ENCODE measurements at regions not wholly inside any gene's neighbourhood (a gene's known extent, or its start where the extent isn't known, plus 50 kb on each side); places are given as distances from the start of the nearest gene placed in this dataset.

- 0% methylated on average over 2 of the region's 2 CpGs for WGBS (ENCODE audit: insufficient coverage, insufficient replicate concordance, low lambda C conversion rate, missing lambda C conversion rate)
- SMC1A ChIA-PET (ENCODE audit: uncharacterized antibody, unreplicated experiment): no interaction called here
- TF ChIP-seq ZNF207 (IDR thresholded peaks at IDR 0.05; ENCODE audit: borderline replicate concordance) (no peak), BACH1 (IDR thresholded peaks at IDR 0.05; ENCODE audit: borderline replicate concordance) (no peak), ATF2 (IDR thresholded peaks at IDR 0.05; ENCODE audit: low read length) (no peak), MEF2A (IDR thresholded peaks at IDR 0.05; ENCODE audit: insufficient read depth, low read depth, low read length) (no peak), EGR1 (IDR thresholded peaks at IDR 0.05; ENCODE audit: borderline replicate concordance in 1 of 2, low read depth in 2 of 2, low read length in 2 of 2) (no peak), STAT1 (conservative IDR thresholded peaks at IDR 0.05) (no peak), CHD1 (IDR thresholded peaks at IDR 0.05; ENCODE audit: low read depth, low read length) (no peak), SMC3 (IDR thresholded peaks at IDR 0.05; ENCODE audit: borderline replicate concordance, low read length) (no peak), MTA3 (IDR thresholded peaks at IDR 0.05; ENCODE audit: borderline replicate concordance, low read length) (no peak), FOXM1 (IDR thresholded peaks at IDR 0.05; ENCODE audit: low read depth, low read length) (no peak), TCF7 (IDR thresholded peaks at IDR 0.05; ENCODE audit: borderline replicate concordance) (no peak), HDGF (IDR thresholded peaks at IDR 0.05) (no peak), YBX1 (IDR thresholded peaks at IDR 0.05) (no peak), POLR2AphosphoS2 (IDR thresholded peaks at IDR 0.05; ENCODE audit: low read depth, low read length) (no peak), NR2F1 (conservative IDR thresholded peaks at IDR 0.05) (no peak), TAF1 (IDR thresholded peaks at IDR 0.05; ENCODE audit: borderline replicate concordance, low read depth, low read length) (no peak), PKNOX1 (IDR thresholded peaks at IDR 0.05) (no peak), WRNIP1 (IDR thresholded peaks at IDR 0.05; ENCODE audit: borderline replicate concordance, low read depth, low read length) (no peak), ZNF274 (IDR thresholded peaks at IDR 0.05; ENCODE audit: insufficient read depth, insufficient read length) (no peak), ZNF24 (IDR thresholded peaks at IDR 0.05) (no peak)
- Histone ChIP-seq H3K4me3 (no peak overlapping the region), H3K9ac (ENCODE audit: control insufficient read depth, insufficient read depth, low read length) (no peak overlapping the region), H4K20me1 (ENCODE audit: control insufficient read depth, insufficient read depth) (no peaks in the 10 kb centered on the region), H3K9me3 (replicated peaks; ENCODE audit: control insufficient read depth, insufficient read depth, low read length) (no peaks in the 10 kb centered on the region), H3K4me2 (ENCODE audit: control insufficient read depth, insufficient read depth) (no peak overlapping the region), H3K27me3 (replicated peaks in 1 of 2; ENCODE audit: control insufficient read depth in 2 of 2, insufficient read depth in 2 of 2, low read length in 1 of 2) (no peaks in the 10 kb centered on the region), H3K36me3 (ENCODE audit: control insufficient read depth in 2 of 2, insufficient read depth in 2 of 2, low read length in 1 of 2) (no peaks in the 10 kb centered on the region), H3K27ac (ENCODE audit: control insufficient read depth, insufficient read depth) (no peak overlapping the region), H2AFZ (ENCODE audit: control insufficient read depth, low read depth, low read length) (no peak overlapping the region), H3K79me2 (ENCODE audit: control insufficient read depth, insufficient read depth, low read length) (no peaks in the 10 kb centered on the region), H3K4me1 (ENCODE audit: control insufficient read depth, insufficient read depth, low read length) (peaks cover 4% of the 10 kb centered on the region; the same call in 1 of the 2 replicates)
- RAD21 ChIA-PET (ENCODE audit: unreplicated experiment): no interaction called here
- intact Hi-C loops (cut with micrococcal nuclease; ENCODE audit: unreplicated experiment): no loop called here
- no peak for FAIRE-seq
- CTCF ChIA-PET: no interaction called here
- BruUV-seq (replicated peaks): no TSS peak
- no peak for ATAC-seq
- in situ Hi-C loops (cut with MboI): no loop called here
- POLR2A ChIA-PET: no interaction called here
- no peak for DNase-seq (ENCODE audit: low read depth, low spot score)
Measured at GRCh38 chr4:180823108-180823507, 1420.1 kb upstream of the TENM3 start.

All from GM12878 (cell line).